ENCODE measurements at regions not wholly inside any gene's neighbourhood (a gene's known extent, or its start where the extent isn't known, plus 50 kb on each side); places are given as distances from the start of the nearest gene placed in this dataset.
A peak's percentile ranks its signal among the peaks of the same experiment; 100 is the strongest.

DNA sequence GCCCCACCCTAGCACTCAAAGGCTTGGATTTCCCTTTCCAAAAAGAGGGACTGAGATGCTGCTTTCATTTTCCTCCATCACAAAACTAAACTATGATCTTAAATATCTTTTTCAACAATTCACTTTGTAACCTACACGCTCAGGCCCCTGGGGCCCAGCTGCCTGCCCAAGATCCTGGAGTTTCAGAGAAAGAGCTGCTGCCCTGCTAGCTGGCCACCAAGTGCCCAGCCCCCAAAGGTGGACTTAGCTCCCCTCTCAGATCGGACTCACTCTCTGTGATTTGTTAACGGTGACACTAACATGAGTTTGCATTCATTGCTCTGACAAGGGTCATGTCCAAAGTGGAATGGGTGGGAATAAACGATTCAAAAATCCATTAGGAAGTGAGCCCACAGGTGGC is 119.6 kb upstream of the SMAD3 start:
- ATAC-seq (ENCODE audit: low read depth): no peak
- Histone ChIP-seq H4K8ac (ENCODE audit: low read depth in 2 of 2, low read length in 2 of 2) (no peak overlapping the region), H3K18ac (ENCODE audit: low read depth, low read length) (no peak overlapping the region), H2BK120ac (ENCODE audit: low read depth, low read length) (peak overlapping the region; percentile 10; the same call in 1 of the 2 replicates), H3K27me3 (ENCODE audit: control insufficient read depth, insufficient read depth, low read length) (no peaks in the 10 kb centered on the region), H2BK15ac (ENCODE audit: low read depth, low read length) (peak overlapping the region; percentile 74; the same call in 1 of the 3 replicates), H3K9me1 (ENCODE audit: insufficient read depth, low read length) (peaks cover 11% of the 10 kb centered on the region; the same call in 1 of the 2 replicates), H2BK5ac (ENCODE audit: low read depth, low read length, poor library complexity, severe bottlenecking) (no peak overlapping the region), H2BK20ac (ENCODE audit: low read depth, low read length) (peak overlapping the region; percentile 28; the same call in 1 of the 2 replicates), H3K4me2 (ENCODE audit: low read depth, low read length) (no peak overlapping the region), H3K4ac (ENCODE audit: low read depth, low read length) (0 out of 2 replicates have a peak overlapping the region, but pooled peaks have one; percentile 4), H3K27ac (ENCODE audit: insufficient read depth, low read length) (no peak overlapping the region), H3K36me3 (ENCODE audit: control insufficient read depth, insufficient read depth, low read length) (no peaks in the 10 kb centered on the region), H2AK9ac (replicated peaks; ENCODE audit: low read depth, low read length, poor library complexity) (no peak overlapping the region), H4K91ac (ENCODE audit: insufficient read depth, low read depth, low read length) (peak overlapping the region; percentile 25; the same call in 1 of the 2 replicates), H3K9me3 (ENCODE audit: control insufficient read depth, insufficient read depth, low read length) (no peaks in the 10 kb centered on the region), H3K9ac (ENCODE audit: low read depth, low read length) (no peak overlapping the region), H2AFZ (replicated peaks; ENCODE audit: low read length, poor library complexity) (no peak overlapping the region), H3K56ac (ENCODE audit: extremely low read depth, insufficient read depth, low read length) (no peak overlapping the region), H3K79me1 (ENCODE audit: low read depth in 1 of 2, low read length in 2 of 2) (peaks cover 3 to 19% of the 10 kb centered on the region in 2 experiments; a peak in 2 of 4 replicates), H3K4me1 (ENCODE audit: control insufficient read depth, insufficient read depth, low read length) (no peaks in the 10 kb centered on the region; the same call in none of the 2 replicates), H4K20me1 (ENCODE audit: insufficient read depth, low read length) (no peaks in the 10 kb centered on the region), H3K4me3 (ENCODE audit: insufficient read depth, low read depth, low read length) (no peak overlapping the region), H2AK5ac (ENCODE audit: low read depth, low read length) (peak overlapping the region; percentile 8), H3K14ac (replicated peaks; ENCODE audit: low read depth, low read length) (no peak overlapping the region), H4K5ac (ENCODE audit: low read depth, low read length) (no peak overlapping the region), H3K23ac (ENCODE audit: low read depth, low read length) (no peak overlapping the region)
- dilution Hi-C loops (cut with HindIII; ENCODE audit: low sequenced_read_pairs, unreplicated experiment): no loop called here
- ChIA-PET POLR2A (ENCODE audit: unreplicated experiment) (no interaction called here), CTCF (interaction anchor here (0.9 to 1.7 kb wide), 4 partner anchors 27 to 488 kb away, joined by 3 to 9 read pairs (median 6); no protein-coding TSS in a partner anchor)
- WGBS, 2 experiments (ENCODE audit: extremely low coverage in 2 of 2, insufficient read length in 1 of 2): 71% methylated on average over 4 of the region's 4 CpGs; no CpG with 5 or more reads in 1 of the 2 experiments
- in situ Hi-C loops (cut with MboI; ENCODE audit: low sequenced_read_pairs): loop anchor here (5.0 to 10.0 kb wide), 2 partner anchors 249 to 356 kb away; no protein-coding TSS in a partner anchor
- DNase-seq: no peak
- TF ChIP-seq RAD21 (IDR thresholded peaks at IDR 0.05; ENCODE audit: low read length): no peak
- TF ChIP-seq CEBPB (IDR thresholded peaks at IDR 0.05; ENCODE audit: low read depth, low read length): no peak
- TF ChIP-seq NFE2L2 (IDR thresholded peaks at IDR 0.05; ENCODE audit: low read depth, low read length): no peak
- no peak for TF ChIP-seq FOS (IDR thresholded peaks at IDR 0.05; ENCODE audit: low read depth, low read length)
- TF ChIP-seq MAZ (IDR thresholded peaks at IDR 0.05; ENCODE audit: borderline replicate concordance, low read depth, low read length): no peak
- TF ChIP-seq MAFK (IDR thresholded peaks at IDR 0.05; ENCODE audit: low read depth, low read length): no peak
- no peak for TF ChIP-seq SMC3 (IDR thresholded peaks at IDR 0.05; ENCODE audit: low read depth, low read length)
- TF ChIP-seq, protein P1, sequence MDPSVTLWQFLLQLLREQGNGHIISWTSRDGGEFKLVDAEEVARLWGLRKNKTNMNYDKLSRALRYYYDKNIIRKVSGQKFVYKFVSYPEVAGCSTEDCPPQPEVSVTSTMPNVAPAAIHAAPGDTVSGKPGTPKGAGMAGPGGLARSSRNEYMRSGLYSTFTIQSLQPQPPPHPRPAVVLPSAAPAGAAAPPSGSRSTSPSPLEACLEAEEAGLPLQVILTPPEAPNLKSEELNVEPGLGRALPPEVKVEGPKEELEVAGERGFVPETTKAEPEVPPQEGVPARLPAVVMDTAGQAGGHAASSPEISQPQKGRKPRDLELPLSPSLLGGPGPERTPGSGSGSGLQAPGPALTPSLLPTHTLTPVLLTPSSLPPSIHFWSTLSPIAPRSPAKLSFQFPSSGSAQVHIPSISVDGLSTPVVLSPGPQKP (IDR thresholded peaks at IDR 0.05; ENCODE audit: borderline replicate concordance, low read depth, low read length): no peak
- TF ChIP-seq MXI1 (IDR thresholded peaks at IDR 0.05; ENCODE audit: borderline replicate concordance, low read depth, low read length): no peak
- TF ChIP-seq, protein P2, sequence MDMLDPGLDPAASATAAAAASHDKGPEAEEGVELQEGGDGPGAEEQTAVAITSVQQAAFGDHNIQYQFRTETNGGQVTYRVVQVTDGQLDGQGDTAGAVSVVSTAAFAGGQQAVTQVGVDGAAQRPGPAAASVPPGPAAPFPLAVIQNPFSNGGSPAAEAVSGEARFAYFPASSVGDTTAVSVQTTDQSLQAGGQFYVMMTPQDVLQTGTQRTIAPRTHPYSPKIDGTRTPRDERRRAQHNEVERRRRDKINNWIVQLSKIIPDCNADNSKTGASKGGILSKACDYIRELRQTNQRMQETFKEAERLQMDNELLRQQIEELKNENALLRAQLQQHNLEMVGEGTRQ (IDR thresholded peaks at IDR 0.05; ENCODE audit: low read depth, low read length): no peak
- TF ChIP-seq RCOR1 (IDR thresholded peaks at IDR 0.05; ENCODE audit: insufficient replicate concordance, low read length): no peak
- TF ChIP-seq BHLHE40 (IDR thresholded peaks at IDR 0.05; ENCODE audit: low read depth, low read length): no peak
- TF ChIP-seq POLR2A (IDR thresholded peaks at IDR 0.05; ENCODE audit: low read depth, low read length): no peak
- TF ChIP-seq CHD1 (IDR thresholded peaks at IDR 0.05; ENCODE audit: low read depth, low read length): no peak
- no TSS peak for BruUV-seq (replicated peaks)
- intact Hi-C loops (cut with micrococcal nuclease): loop anchor here (1.0 to 10.0 kb wide), 7 partner anchors 119 to 887 kb away; partner anchors contain the start of genes AAGAB, IQCH and SMAD3
